CD4-positive, alpha-beta T cell (primary cell): ENCODE measurements at regions not wholly inside any gene's neighbourhood (a gene's known extent, or its start where the extent isn't known, plus 50 kb on each side); places are given as distances from the start of the nearest gene placed in this dataset.

Source experiments
- ATAC-seq: fragments of 200-7000 bp; cut with Tn5 transposase; one replicate; pipeline ENCODE4 v1.10.0; 2022; ENCODE audit warnings: mild to moderate bottlenecking; ENCODE audit not compliant: poor library complexity
- CTCF ChIA-PET: fragments of 350-600 bp; sonication (Branson Sonifier 250); formaldehyde crosslinking; loops from one replicate; lab custom pipeline; 2021; ENCODE audit warnings: antibody characterized with exemption, inconsistent platforms; lab: Charles Lee
- POLR2A ChIA-PET: fragments of 350-600 bp; sonication (Branson Sonifier 250); formaldehyde crosslinking; loops from one replicate; lab custom pipeline; 2021; ENCODE audit warnings: antibody characterized with exemption, inconsistent platforms; lab: Charles Lee
- DNase-seq, 14 experiments: peaks; one replicate each; pipeline ENCODE4 v3.0.0-alpha.2; 2013 to 2020; ENCODE audit warnings: mixed read lengths in 2 of 14
- H3K27ac ChIP-seq, 2 donors: one replicate each; pipeline versions ENCODE4 v1.5.1 to v1.7.0; 2013; ENCODE audit warnings: low read length in 2 of 2, low read depth in 1 of 2, mild to moderate bottlenecking in 1 of 2
- H3K27me3 ChIP-seq, 2 experiments: 1 replicate in 1 of 2; 2 replicates in 1 of 2; pipeline versions ENCODE4 v1.6.1 to v1.7.0; 2013; ENCODE audit warnings: low read length in 2 of 2, control low read depth in 1 of 2, mild to moderate bottlenecking in 1 of 2, moderate library complexity in 1 of 2; ENCODE audit not compliant: insufficient read depth in 2 of 2, control insufficient read depth in 1 of 2
- H3K36me3 ChIP-seq: one replicate; pipeline ENCODE4 v1.6.1; 2013; ENCODE audit warnings: low read length, control low read depth; ENCODE audit not compliant: insufficient read depth
- H3K4me1 ChIP-seq: one replicate; pipeline ENCODE4 v1.6.1; 2013; ENCODE audit warnings: low read length, control low read depth; ENCODE audit not compliant: insufficient read depth
- H3K4me3 ChIP-seq: one replicate; pipeline ENCODE4 v1.5.1; 2013; ENCODE audit warnings: mild to moderate bottlenecking, low read length, moderate library complexity
- H3K9me3 ChIP-seq, 2 experiments: 1 replicate in 1 of 2; 2 replicates in 1 of 2; pipeline versions ENCODE4 v1.6.1 to v1.7.0; 2013; ENCODE audit warnings: low read length in 2 of 2, mild to moderate bottlenecking in 2 of 2, control low read depth in 1 of 2, moderate library complexity in 1 of 2; ENCODE audit not compliant: control insufficient read depth in 1 of 2, insufficient read depth in 1 of 2
- H3K27ac Mint-ChIP-seq: one replicate; pipeline ENCODE4 v1.8.0; 2020; ENCODE audit warnings: mixed read lengths
- H3K27me3 Mint-ChIP-seq: one replicate; pipeline ENCODE4 v1.8.0; 2021; ENCODE audit warnings: mixed read lengths
- H3K36me3 Mint-ChIP-seq: one replicate; pipeline ENCODE4 v1.8.0; 2021; ENCODE audit warnings: low read depth, mixed read lengths
- H3K4me1 Mint-ChIP-seq: one replicate; pipeline ENCODE4 v1.8.0; 2021; ENCODE audit warnings: low read depth, mixed read lengths
- H3K4me3 Mint-ChIP-seq: one replicate; pipeline ENCODE4 v1.8.0; 2020; ENCODE audit warnings: mild to moderate bottlenecking, mixed read lengths
- H3K9me3 Mint-ChIP-seq: one replicate; pipeline ENCODE4 v1.8.0; 2020; ENCODE audit warnings: mixed read lengths
- CTCF ChIP-seq: fragments of 200-600 bp; IDR thresholded peaks from one replicate; pipeline ENCODE4 v1.8.0; 2022; ENCODE audit warnings: antibody characterized with exemption, mild to moderate bottlenecking
- intact Hi-C, 2 experiments: fragments of 100-400 bp; cut with DNase I in 1 of 2; cut with micrococcal nuclease in 1 of 2; formaldehyde crosslinking; loops; one replicate each; pipeline versions ENCODE4 v1.15.1 to v1.9.0; 2023 to 2025; cut with DNase I, micrococcal nuclease

GRCh38 chr4:160877087-160877790 is 1286.6 kb downstream of the FSTL5 start:
- no peak for TF ChIP-seq CTCF
- Mint-ChIP-seq H3K36me3 (no peaks in the 10 kb centered on the region), H3K9me3 (peaks cover 11% of the 10 kb centered on the region), H3K27me3 (no peaks in the 10 kb centered on the region), H3K4me3 (no peak overlapping the region), H3K27ac (no peak overlapping the region), H3K4me1 (no peaks in the 10 kb centered on the region)
- no peak overlapping the region for H3K27ac ChIP-seq
- H3K9me3 ChIP-seq = peaks cover 0 to 13% of the 10 kb centered on the region in 2 experiments
- CTCF ChIA-PET = no interaction called here
- H3K4me3 ChIP-seq = no peak overlapping the region
- no peak for DNase-seq
- ATAC-seq = no peak
- H3K27me3 ChIP-seq = no peaks in the 10 kb centered on the region
- no peaks in the 10 kb centered on the region for H3K36me3 ChIP-seq
- intact Hi-C loops = no loop called here
- POLR2A ChIA-PET = no interaction called here
- H3K4me1 ChIP-seq = no peaks in the 10 kb centered on the region

GRCh38 chr4:160880180-160880579 is 1283.6 kb downstream of the FSTL5 start:
- H3K9me3 Mint-ChIP-seq = peaks cover 11% of the 10 kb centered on the region
- Histone ChIP-seq H3K9me3 (peaks cover 0 to 13% of the 10 kb centered on the region in 2 experiments), H3K36me3 (no peaks in the 10 kb centered on the region), H3K4me3 (no peak overlapping the region), H3K27me3 (no peaks in the 10 kb centered on the region), H3K4me1 (no peaks in the 10 kb centered on the region), H3K27ac (no peak overlapping the region)
- no peaks in the 10 kb centered on the region for H3K27me3 Mint-ChIP-seq
- intact Hi-C loops = no loop called here
- ATAC-seq = no peak
- no peaks in the 10 kb centered on the region for H3K36me3 Mint-ChIP-seq
- POLR2A ChIA-PET = no interaction called here
- H3K4me3 Mint-ChIP-seq = no peak overlapping the region
- CTCF ChIA-PET = no interaction called here
- no peak overlapping the region for H3K27ac Mint-ChIP-seq
- no peaks in the 10 kb centered on the region for H3K4me1 Mint-ChIP-seq
- DNase-seq = no peak
- TF ChIP-seq CTCF = no peak

DNA sequence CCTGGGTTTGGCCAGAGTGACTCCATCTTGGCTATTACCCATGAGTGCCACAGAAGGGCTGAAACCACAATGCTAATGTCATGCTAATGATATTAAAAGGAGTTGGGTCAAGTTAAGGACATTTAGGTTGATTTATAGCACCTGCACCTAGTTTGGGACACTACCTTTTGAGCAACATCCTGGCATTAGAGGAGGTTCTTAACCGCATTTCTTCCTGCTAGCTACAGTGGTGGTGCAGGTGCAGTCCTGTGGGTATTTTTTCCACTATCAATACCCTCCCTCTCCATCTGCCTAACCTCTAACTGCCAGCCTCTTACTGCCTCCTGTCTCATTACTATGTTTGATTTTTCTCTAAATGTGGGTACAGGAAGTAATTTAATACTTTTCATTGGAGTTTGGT is 1276.1 kb downstream of the FSTL5 start:
- Mint-ChIP-seq H3K27ac (no peak overlapping the region), H3K4me1 (no peaks in the 10 kb centered on the region), H3K36me3 (no peaks in the 10 kb centered on the region), H3K4me3 (no peak overlapping the region), H3K27me3 (no peaks in the 10 kb centered on the region), H3K9me3 (peaks cover 9% of the 10 kb centered on the region)
- H3K4me1 ChIP-seq = no peaks in the 10 kb centered on the region
- DNase-seq (no peak), ATAC-seq (no peak)
- TF ChIP-seq CTCF = no peak
- peaks cover 0 to 8% of the 10 kb centered on the region in 2 experiments for H3K9me3 ChIP-seq
- no peaks in the 10 kb centered on the region for H3K36me3 ChIP-seq
- no peak overlapping the region for H3K4me3 ChIP-seq
- ChIA-PET CTCF (no interaction called here), POLR2A (no interaction called here)
- H3K27ac ChIP-seq = no peak overlapping the region
- H3K27me3 ChIP-seq = no peaks in the 10 kb centered on the region
- intact Hi-C loops = no loop called here
